PC-9 (cell line): ENCODE measurements at regions not wholly inside any gene's neighbourhood (a gene's known extent, or its start where the extent isn't known, plus 50 kb on each side); places are given as distances from the start of the nearest gene placed in this dataset.

ENCODE experiments used
- CTCF ChIP-seq: fragments of 200-600 bp; sonication (generic); conservative IDR thresholded peaks from 2 replicates; pipeline ENCODE4 v1.6.1; 2017; ENCODE audit warnings: mixed run types, antibody characterized with exemption, mild to moderate bottlenecking, moderate library complexity
- EZH2 ChIP-seq: fragments of 200-600 bp; sonication (generic); IDR thresholded peaks from 2 replicates; pipeline ENCODE4 v1.8.0; 2017; ENCODE audit warnings: antibody characterized with exemption, low read depth

DNA sequence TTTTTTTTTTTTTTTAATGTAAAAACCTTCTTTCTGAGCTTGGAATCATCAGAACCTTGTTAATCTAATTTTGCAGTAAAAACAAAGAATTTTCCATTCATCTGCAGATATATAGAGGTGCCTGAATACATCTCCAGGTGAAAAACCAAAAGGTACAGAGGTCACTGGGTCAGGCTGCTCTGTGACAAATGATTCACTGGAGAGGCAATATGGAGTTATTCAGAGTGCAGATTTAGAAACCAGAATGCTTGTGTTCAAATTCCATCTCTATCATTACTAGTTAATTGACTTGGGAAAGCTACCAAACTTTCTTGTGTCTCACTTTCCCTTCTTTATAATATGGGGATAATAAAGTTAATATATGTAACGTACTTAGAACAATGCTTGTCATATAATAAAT, 51.5 kb upstream of the C1orf53 start:
- TF ChIP-seq CTCF (no peak), EZH2 (no peak)
